HepG2 (cell line): ENCODE measurements at regions not wholly inside any gene's neighbourhood (a gene's known extent, or its start where the extent isn't known, plus 50 kb on each side); places are given as distances from the start of the nearest gene placed in this dataset.

Experiments used
- FOSL1 ChIP-seq: sonication (generic); formaldehyde crosslinking; IDR thresholded peaks from 2 replicates; pipeline ENCODE4 v1.9.0; 2021; ENCODE audit warnings: missing genetic modification reagents, borderline replicate concordance
- MTF2 ChIP-seq: sonication (generic); formaldehyde crosslinking; IDR thresholded peaks from 2 replicates; pipeline ENCODE4 v1.5.0; 2020; ENCODE audit warnings: missing genetic modification reagents, borderline replicate concordance
- RARA ChIP-seq: IDR thresholded peaks from 2 replicates; pipeline ENCODE4 v1.6.1; 2016; ENCODE audit warnings: missing genetic modification reagents, missing compliant biosample characterization
- RXRA ChIP-seq: sonication (generic); formaldehyde crosslinking; IDR thresholded peaks from 2 replicates; pipeline ENCODE4 v1.5.1; 2020; ENCODE audit warnings: missing genetic modification reagents
- SAP130 ChIP-seq: IDR thresholded peaks from 2 replicates; pipeline ENCODE4 v1.6.1; 2016; ENCODE audit warnings: low read depth
- SIX1 ChIP-seq: sonication (generic); formaldehyde crosslinking; IDR thresholded peaks from 2 replicates; pipeline ENCODE4 v1.4.0; 2020; ENCODE audit warnings: missing genetic modification reagents, borderline replicate concordance
- SIX4 ChIP-seq: sonication (generic); formaldehyde crosslinking; IDR thresholded peaks from 2 replicates; pipeline ENCODE4 v1.4.0; 2020; ENCODE audit warnings: missing genetic modification reagents
- TBL1XR1 ChIP-seq: fragments of 150-350 bp; IDR thresholded peaks from 2 replicates; pipeline ENCODE4 v1.6.1; 2014; ENCODE audit warnings: borderline replicate concordance, low read length; ENCODE audit not compliant: partially characterized antibody
- TMF1 ChIP-seq: sonication (generic); formaldehyde crosslinking; IDR thresholded peaks from 2 replicates; pipeline ENCODE4 v1.8.1; 2022; ENCODE audit warnings: low read depth, missing genetic modification reagents
- XBP1 ChIP-seq: sonication (generic); formaldehyde crosslinking; IDR thresholded peaks from 2 replicates; pipeline ENCODE4 v1.5.0; 2020; ENCODE audit warnings: missing genetic modification reagents
- ZFP41 ChIP-seq: sonication (generic); formaldehyde crosslinking; IDR thresholded peaks from 2 replicates; pipeline ENCODE4 v1.4.0; 2020; ENCODE audit warnings: mild to moderate bottlenecking, missing genetic modification reagents, borderline replicate concordance
- ZNF296 ChIP-seq: sonication (generic); formaldehyde crosslinking; conservative IDR thresholded peaks from 2 replicates; pipeline ENCODE4 v1.5.0; 2020; ENCODE audit warnings: mild to moderate bottlenecking, missing genetic modification reagents
- ZNF33B ChIP-seq: sonication (generic); formaldehyde crosslinking; IDR thresholded peaks from 2 replicates; pipeline ENCODE4 v1.5.1; 2020; ENCODE audit warnings: mild to moderate bottlenecking, missing genetic modification reagents
- ZNF567 ChIP-seq: sonication (generic); formaldehyde crosslinking; IDR thresholded peaks from 2 replicates; pipeline ENCODE4 v1.8.1; 2023; ENCODE audit warnings: mild to moderate bottlenecking, missing genetic modification reagents, borderline replicate concordance
- ZNF607 ChIP-seq: sonication (generic); formaldehyde crosslinking; IDR thresholded peaks from 2 replicates; pipeline ENCODE4 v1.5.1; 2020; ENCODE audit warnings: missing genetic modification reagents, mild to moderate bottlenecking, borderline replicate concordance
- TF ChIP-seq, protein P1 (sequence below): sonication (generic); formaldehyde crosslinking; IDR thresholded peaks from 2 replicates; pipeline ENCODE4 v1.8.1; 2023; ENCODE audit warnings: mild to moderate bottlenecking, missing genetic modification reagents
- TF ChIP-seq, protein P2 (sequence below): sonication (generic); formaldehyde crosslinking; IDR thresholded peaks from 2 replicates; pipeline ENCODE4 v1.4.0; 2020; ENCODE audit warnings: missing genetic modification reagents
- TF ChIP-seq, protein P3 (sequence below): fragments of 450-650 bp; IDR thresholded peaks from 2 replicates; pipeline ENCODE4 v1.6.1; 2016
- TF ChIP-seq, protein P4 (sequence below): sonication (generic); formaldehyde crosslinking; IDR thresholded peaks from 2 replicates; pipeline ENCODE4 v1.5.1; 2020; ENCODE audit warnings: mild to moderate bottlenecking, missing genetic modification reagents, borderline replicate concordance
- TF ChIP-seq, protein P5 (sequence below): sonication (generic); formaldehyde crosslinking; IDR thresholded peaks from 2 replicates; pipeline ENCODE4 v1.8.1; 2023; ENCODE audit warnings: missing genetic modification reagents, inconsistent platforms, borderline replicate concordance
- TF ChIP-seq, protein P6 (sequence below): sonication (generic); formaldehyde crosslinking; IDR thresholded peaks from 2 replicates; pipeline ENCODE4 v1.8.0; 2022; ENCODE audit warnings: mild to moderate bottlenecking, missing genetic modification reagents

DNA sequence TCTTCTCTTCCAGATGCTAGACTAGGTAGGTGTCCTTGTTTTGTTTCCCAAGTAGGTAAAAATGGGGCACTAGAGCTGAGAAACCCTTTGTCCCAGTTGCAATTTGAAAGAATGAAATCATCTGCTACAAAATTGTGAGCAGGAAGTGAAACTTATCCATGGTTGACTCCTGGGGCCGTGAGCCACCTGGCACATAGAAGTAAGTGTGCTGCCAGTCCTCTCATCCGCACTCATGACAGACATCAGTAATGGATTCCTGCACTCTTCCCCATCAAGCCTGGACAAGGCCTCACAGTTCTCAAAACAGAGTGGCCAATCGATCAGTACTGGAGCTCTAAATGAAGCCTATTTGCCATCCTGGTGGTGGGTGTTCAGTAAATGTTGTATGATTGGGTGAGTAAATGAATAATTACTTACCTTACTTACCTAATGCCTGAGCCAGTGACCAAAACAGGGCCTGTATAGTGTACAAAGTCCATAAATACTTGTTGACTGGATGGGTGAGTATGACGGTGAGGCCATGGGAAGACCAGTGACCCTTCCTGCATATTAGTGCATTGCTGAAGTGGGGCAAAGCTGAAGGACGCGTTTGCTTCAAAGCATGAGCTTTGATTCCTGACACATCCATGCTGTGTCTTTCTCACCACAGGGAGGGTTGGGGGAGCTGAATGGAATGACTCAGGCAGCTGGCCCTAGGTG is 68.9 kb upstream of the HEPHL1 start (continued):
- TF ChIP-seq MTF2 (CRISPR knock-in tag) (no peak), XBP1 (CRISPR knock-in tag) (no peak), FOSL1 (CRISPR knock-in tag) (no peak), ZNF33B (CRISPR knock-in tag) (no peak), TMF1 (CRISPR knock-in tag) (no peak), ZNF296 (no peak), RARA (peak; percentile 87), RXRA (peak; percentile 71; the same call in 1 of the 2 replicates), SIX4 (CRISPR knock-in tag) (no peak), TBL1XR1 (peak; percentile 68), ZNF567 (no peak), SIX1 (CRISPR knock-in tag) (no peak), ZNF607 (peak; percentile 78; the same call in 1 of the 2 replicates), ZFP41 (CRISPR knock-in tag) (no peak), SAP130 (CRISPR knock-in tag) (peak; percentile 47; the same call in 1 of the 2 replicates)
- TF ChIP-seq, protein P1, sequence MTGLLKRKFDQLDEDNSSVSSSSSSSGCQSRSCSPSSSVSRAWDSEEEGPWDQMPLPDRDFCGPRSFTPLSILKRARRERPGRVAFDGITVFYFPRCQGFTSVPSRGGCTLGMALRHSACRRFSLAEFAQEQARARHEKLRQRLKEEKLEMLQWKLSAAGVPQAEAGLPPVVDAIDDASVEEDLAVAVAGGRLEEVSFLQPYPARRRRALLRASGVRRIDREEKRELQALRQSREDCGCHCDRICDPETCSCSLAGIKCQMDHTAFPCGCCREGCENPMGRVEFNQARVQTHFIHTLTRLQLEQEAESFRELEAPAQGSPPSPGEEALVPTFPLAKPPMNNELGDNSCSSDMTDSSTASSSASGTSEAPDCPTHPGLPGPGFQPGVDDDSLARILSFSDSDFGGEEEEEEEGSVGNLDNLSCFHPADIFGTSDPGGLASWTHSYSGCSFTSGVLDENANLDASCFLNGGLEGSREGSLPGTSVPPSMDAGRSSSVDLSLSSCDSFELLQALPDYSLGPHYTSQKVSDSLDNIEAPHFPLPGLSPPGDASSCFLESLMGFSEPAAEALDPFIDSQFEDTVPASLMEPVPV (CRISPR knock-in tag), result no peak
- TF ChIP-seq, protein P2, sequence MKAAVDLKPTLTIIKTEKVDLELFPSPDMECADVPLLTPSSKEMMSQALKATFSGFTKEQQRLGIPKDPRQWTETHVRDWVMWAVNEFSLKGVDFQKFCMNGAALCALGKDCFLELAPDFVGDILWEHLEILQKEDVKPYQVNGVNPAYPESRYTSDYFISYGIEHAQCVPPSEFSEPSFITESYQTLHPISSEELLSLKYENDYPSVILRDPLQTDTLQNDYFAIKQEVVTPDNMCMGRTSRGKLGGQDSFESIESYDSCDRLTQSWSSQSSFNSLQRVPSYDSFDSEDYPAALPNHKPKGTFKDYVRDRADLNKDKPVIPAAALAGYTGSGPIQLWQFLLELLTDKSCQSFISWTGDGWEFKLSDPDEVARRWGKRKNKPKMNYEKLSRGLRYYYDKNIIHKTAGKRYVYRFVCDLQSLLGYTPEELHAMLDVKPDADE (CRISPR knock-in tag), result no peak
- TF ChIP-seq, protein P3, sequence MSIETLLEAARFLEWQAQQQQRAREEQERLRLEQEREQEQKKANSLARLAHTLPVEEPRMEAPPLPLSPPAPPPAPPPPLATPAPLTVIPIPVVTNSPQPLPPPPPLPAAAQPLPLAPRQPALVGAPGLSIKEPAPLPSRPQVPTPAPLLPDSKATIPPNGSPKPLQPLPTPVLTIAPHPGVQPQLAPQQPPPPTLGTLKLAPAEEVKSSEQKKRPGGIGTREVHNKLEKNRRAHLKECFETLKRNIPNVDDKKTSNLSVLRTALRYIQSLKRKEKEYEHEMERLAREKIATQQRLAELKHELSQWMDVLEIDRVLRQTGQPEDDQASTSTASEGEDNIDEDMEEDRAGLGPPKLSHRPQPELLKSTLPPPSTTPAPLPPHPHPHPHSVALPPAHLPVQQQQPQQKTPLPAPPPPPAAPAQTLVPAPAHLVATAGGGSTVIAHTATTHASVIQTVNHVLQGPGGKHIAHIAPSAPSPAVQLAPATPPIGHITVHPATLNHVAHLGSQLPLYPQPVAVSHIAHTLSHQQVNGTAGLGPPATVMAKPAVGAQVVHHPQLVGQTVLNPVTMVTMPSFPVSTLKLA, result no peak
- TF ChIP-seq, protein P4, sequence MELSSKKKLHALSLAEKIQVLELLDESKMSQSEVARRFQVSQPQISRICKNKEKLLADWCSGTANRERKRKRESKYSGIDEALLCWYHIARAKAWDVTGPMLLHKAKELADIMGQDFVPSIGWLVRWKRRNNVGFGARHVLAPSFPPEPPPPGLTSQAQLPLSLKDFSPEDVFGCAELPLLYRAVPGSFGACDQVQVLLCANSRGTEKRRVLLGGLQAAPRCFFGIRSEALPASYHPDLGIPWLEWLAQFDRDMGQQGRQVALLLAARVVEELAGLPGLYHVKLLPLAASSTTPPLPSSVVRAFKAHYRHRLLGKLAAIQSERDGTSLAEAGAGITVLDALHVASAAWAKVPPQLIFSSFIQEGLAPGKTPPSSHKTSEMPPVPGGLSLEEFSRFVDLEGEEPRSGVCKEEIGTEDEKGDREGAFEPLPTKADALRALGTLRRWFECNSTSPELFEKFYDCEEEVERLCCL (CRISPR knock-in tag), result no peak
- TF ChIP-seq, protein P5, sequence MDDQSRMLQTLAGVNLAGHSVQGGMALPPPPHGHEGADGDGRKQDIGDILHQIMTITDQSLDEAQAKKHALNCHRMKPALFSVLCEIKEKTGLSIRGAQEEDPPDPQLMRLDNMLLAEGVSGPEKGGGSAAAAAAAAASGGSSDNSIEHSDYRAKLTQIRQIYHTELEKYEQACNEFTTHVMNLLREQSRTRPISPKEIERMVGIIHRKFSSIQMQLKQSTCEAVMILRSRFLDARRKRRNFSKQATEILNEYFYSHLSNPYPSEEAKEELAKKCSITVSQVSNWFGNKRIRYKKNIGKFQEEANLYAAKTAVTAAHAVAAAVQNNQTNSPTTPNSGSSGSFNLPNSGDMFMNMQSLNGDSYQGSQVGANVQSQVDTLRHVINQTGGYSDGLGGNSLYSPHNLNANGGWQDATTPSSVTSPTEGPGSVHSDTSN, result no peak
- TF ChIP-seq, protein P6, sequence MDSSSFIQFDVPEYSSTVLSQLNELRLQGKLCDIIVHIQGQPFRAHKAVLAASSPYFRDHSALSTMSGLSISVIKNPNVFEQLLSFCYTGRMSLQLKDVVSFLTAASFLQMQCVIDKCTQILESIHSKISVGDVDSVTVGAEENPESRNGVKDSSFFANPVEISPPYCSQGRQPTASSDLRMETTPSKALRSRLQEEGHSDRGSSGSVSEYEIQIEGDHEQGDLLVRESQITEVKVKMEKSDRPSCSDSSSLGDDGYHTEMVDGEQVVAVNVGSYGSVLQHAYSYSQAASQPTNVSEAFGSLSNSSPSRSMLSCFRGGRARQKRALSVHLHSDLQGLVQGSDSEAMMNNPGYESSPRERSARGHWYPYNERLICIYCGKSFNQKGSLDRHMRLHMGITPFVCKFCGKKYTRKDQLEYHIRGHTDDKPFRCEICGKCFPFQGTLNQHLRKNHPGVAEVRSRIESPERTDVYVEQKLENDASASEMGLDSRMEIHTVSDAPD, result no peak
